ENCODE measurements at regions not wholly inside any gene's neighbourhood (a gene's known extent, or its start where the extent isn't known, plus 50 kb on each side); places are given as distances from the start of the nearest gene placed in this dataset.
"Not testable (repeated sequence)": the region's sequence is repeated elsewhere in the genome, so short reads cannot be mapped to it uniquely, and the experiment has no call there.

- peak; percentile 57 to 97 (median 78) for DNase-seq
- intact Hi-C loops (cut with DNase I), result loop anchor here (5.0 kb wide), 1 partner anchor 47 kb away; no protein-coding TSS in a partner anchor
Observed at GRCh38 chr19:5290336-5291262, 50.0 kb downstream of the PTPRS start.

GRCh38 chr19:5289060-5289990 is 51.3 kb downstream of the PTPRS start:
- intact Hi-C loops (cut with DNase I), result no loop called here
- no peak for DNase-seq

GRCh38 chr19:5288347-5288739 is 52.3 kb downstream of the PTPRS start:
- DNase-seq, result no peak
- intact Hi-C loops (cut with DNase I), result no loop called here

- DNase-seq, result no peak
- intact Hi-C loops (cut with DNase I), result no loop called here
Observed at GRCh38 chr19:5287066-5287465, 53.5 kb downstream of the PTPRS start.

GRCh38 chr19:5286465-5287029 is 54.1 kb downstream of the PTPRS start:
- intact Hi-C loops (cut with DNase I), result no loop called here
- no peak for DNase-seq

- intact Hi-C loops (cut with DNase I), result no loop called here
Observed at GRCh38 chr19:5285955-5286354, 54.7 kb downstream of the PTPRS start.

GRCh38 chr19:5285311-5285710 is 55.3 kb downstream of the PTPRS start:
- intact Hi-C loops (cut with DNase I), result no loop called here
- DNase-seq, result no peak

More at GRCh38 chr19:5285955-5286354, 54.7 kb downstream of the PTPRS start:
- DNase-seq, result no peak

- intact Hi-C loops (cut with DNase I), result no loop called here
- no peak for DNase-seq
Observed at GRCh38 chr19:5282901-5283300, 57.7 kb downstream of the PTPRS start.

GRCh38 chr19:5281588-5281987 is 59.0 kb downstream of the PTPRS start:
- intact Hi-C loops (cut with DNase I), result no loop called here
- DNase-seq, result no peak

- DNase-seq; intact Hi-C loops (cut with DNase I): not testable (repeated sequence)
Observed at GRCh38 chr19:5275668-5276067, 64.9 kb downstream of the PTPRS start.

- intact Hi-C loops (cut with DNase I), result no loop called here
- DNase-seq, result no peak
Observed at GRCh38 chr19:5273782-5274181, 66.8 kb downstream of the PTPRS start.

GRCh38 chr19:5271145-5271544 is 69.5 kb downstream of the PTPRS start:
- DNase-seq, result no peak
- intact Hi-C loops (cut with DNase I), result no loop called here

- no peak for DNase-seq
- intact Hi-C loops (cut with DNase I), result no loop called here
Observed at GRCh38 chr19:5269926-5270325, 70.7 kb downstream of the PTPRS start.

GRCh38 chr19:5269279-5269678 is 71.3 kb downstream of the PTPRS start:
- DNase-seq, result peak in 1 of 10 donors; percentile 64
- intact Hi-C loops (cut with DNase I), result no loop called here

GRCh38 chr19:5268801-5269200 is 71.8 kb downstream of the PTPRS start:
- DNase-seq, result peak in 1 of 10 donors; percentile 78
- intact Hi-C loops (cut with DNase I), result no loop called here

- intact Hi-C loops (cut with DNase I), result no loop called here
- DNase-seq, result no peak
Observed at GRCh38 chr19:5265260-5265659, 75.4 kb downstream of the PTPRS start.

- no peak for DNase-seq
- intact Hi-C loops (cut with DNase I), result no loop called here
Observed at GRCh38 chr19:5264453-5264852, 76.2 kb downstream of the PTPRS start.

- DNase-seq, result peak in 4 of 10 donors; percentile 13 to 87 (median 34)
- intact Hi-C loops (cut with DNase I), result no loop called here
Observed at GRCh38 chr19:5263615-5264014, 77.0 kb downstream of the PTPRS start.

GRCh38 chr19:5262721-5263120 is 77.9 kb downstream of the PTPRS start:
- no peak for DNase-seq
- intact Hi-C loops (cut with DNase I), result no loop called here

GRCh38 chr19:5261156-5261890 is 79.3 kb downstream of the PTPRS start:
- intact Hi-C loops (cut with DNase I), result no loop called here
- DNase-seq, result no peak

All from posterior cingulate gyrus (tissue), 11 donors.